ENCODE measurements at regions not wholly inside any gene's neighbourhood (a gene's known extent, or its start where the extent isn't known, plus 50 kb on each side); places are given as distances from the start of the nearest gene placed in this dataset.

- H3K27ac ChIP-seq = peak overlapping the region; percentile 64 to 73; a peak in 5 of 6 replicates
- H3K4me3 ChIP-seq = no peak overlapping the region
- no peak for FAIRE-seq
- H3K4me1 ChIP-seq = peaks cover 21% of the 10 kb centered on the region; the same call in 2 of the 3 replicates
- ChIA-PET POLR2A (no interaction called here), CTCF (interaction anchor here (0.7 to 1.5 kb wide), 2 partner anchors 64 to 65 kb away, joined by 3 read pairs; no protein-coding TSS in a partner anchor)
- TF ChIP-seq E2F6 (IDR thresholded peaks at IDR 0.05; ENCODE audit: borderline replicate concordance, low read depth) (no peak), FOSL2 (IDR thresholded peaks at IDR 0.05) (0 out of 2 replicates have a peak, but pooled peaks have one; percentile 11), FOSL2 (CRISPR knock-in tag; IDR thresholded peaks at IDR 0.05) (no peak), NFE2L2 (conservative IDR thresholded peaks at IDR 0.05; ENCODE audit: low read length) (no peak), JUNB (IDR thresholded peaks at IDR 0.05) (peak; percentile 26; the same call in 1 of the 2 replicates)
- ATAC-seq = peak in 1 of 2 experiments; percentile 23; a peak in 2 of 6 replicates
- peak overlapping the region; percentile 44 for H3K4me2 ChIP-seq
- H3K9me3 ChIP-seq = no peaks in the 10 kb centered on the region
- 11% methylated on average over 2 of the region's 2 CpGs for WGBS (ENCODE audit: missing lambda C conversion rate)
- DNase-seq (ENCODE audit: low read depth in 1 of 2, low spot score in 1 of 2) = no peak
Measured at GRCh38 chr18:59779979-59780378, 82.8 kb upstream of the CCBE1 start.

DNA sequence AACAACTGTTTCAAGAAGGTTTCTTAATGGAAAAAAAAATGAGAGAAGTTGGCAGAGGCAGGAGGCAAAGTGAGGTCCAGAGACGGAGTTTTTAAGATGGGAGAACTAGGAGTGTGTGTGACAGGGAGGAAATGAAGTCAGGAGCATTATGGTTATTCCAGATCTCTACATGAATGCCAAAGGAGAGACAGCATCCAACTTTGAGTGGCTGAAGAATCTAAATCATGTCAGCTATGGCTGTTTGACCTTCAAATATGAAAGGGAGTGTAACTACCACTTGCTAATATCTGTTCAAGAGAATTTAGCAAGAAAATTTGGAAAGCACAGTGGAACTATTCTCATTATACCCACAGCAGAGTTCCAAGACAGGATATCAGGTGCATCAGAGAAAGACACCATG is 81.2 kb upstream of the CCBE1 start:
- TF ChIP-seq MAX (IDR thresholded peaks at IDR 0.05) = no peak
- TF ChIP-seq ATOH8 (CRISPR knock-in tag; IDR thresholded peaks at IDR 0.05; ENCODE audit: low read depth) = no peak
- TF ChIP-seq TP53 (CRISPR knock-in tag; IDR thresholded peaks at IDR 0.05) = no peak
- no peak for TF ChIP-seq NR3C1 (IDR thresholded peaks at IDR 0.05)
- ChIA-PET CTCF (interaction anchor here (1.0 kb wide), 1 partner anchor 636 kb away, joined by 3 read pairs; no protein-coding TSS in a partner anchor), POLR2A (no interaction called here)
- 79% methylated on average over 1 of the region's 1 CpG for WGBS (ENCODE audit: missing lambda C conversion rate)
- Histone ChIP-seq H3K9me3 (no peaks in the 10 kb centered on the region), H3K27ac (peak overlapping the region; percentile 59 to 70; a peak in 1 of 6 replicates), H3K4me3 (no peak overlapping the region), H3K4me1 (peaks cover 21% of the 10 kb centered on the region; the same call in 2 of the 3 replicates), H3K4me2 (no peak overlapping the region)
- FAIRE-seq = no peak
- no peak for ATAC-seq
- DNase-seq (ENCODE audit: low read depth in 1 of 2, low spot score in 1 of 2) = no peak

- H3K4me1 ChIP-seq = peaks cover 14% of the 10 kb centered on the region; the same call in 2 of the 3 replicates
- ChIA-PET POLR2A (no interaction called here), CTCF (interaction anchor here (0.9 kb wide), 1 partner anchor 46 kb away, joined by 3 read pairs; no protein-coding TSS in a partner anchor)
- no peak overlapping the region for H3K4me3 ChIP-seq
- no peaks in the 10 kb centered on the region for H3K9me3 ChIP-seq
- H3K27ac ChIP-seq = no peak overlapping the region
- no peak overlapping the region for H3K4me2 ChIP-seq
- no peak for TF ChIP-seq HEYL (CRISPR knock-in tag; IDR thresholded peaks at IDR 0.05)
- no peak for TF ChIP-seq CEBPB (IDR thresholded peaks at IDR 0.05)
- TF ChIP-seq CBX2 (IDR thresholded peaks at IDR 0.05; ENCODE audit: borderline replicate concordance, low read depth) = no peak
- TF ChIP-seq, protein P1, sequence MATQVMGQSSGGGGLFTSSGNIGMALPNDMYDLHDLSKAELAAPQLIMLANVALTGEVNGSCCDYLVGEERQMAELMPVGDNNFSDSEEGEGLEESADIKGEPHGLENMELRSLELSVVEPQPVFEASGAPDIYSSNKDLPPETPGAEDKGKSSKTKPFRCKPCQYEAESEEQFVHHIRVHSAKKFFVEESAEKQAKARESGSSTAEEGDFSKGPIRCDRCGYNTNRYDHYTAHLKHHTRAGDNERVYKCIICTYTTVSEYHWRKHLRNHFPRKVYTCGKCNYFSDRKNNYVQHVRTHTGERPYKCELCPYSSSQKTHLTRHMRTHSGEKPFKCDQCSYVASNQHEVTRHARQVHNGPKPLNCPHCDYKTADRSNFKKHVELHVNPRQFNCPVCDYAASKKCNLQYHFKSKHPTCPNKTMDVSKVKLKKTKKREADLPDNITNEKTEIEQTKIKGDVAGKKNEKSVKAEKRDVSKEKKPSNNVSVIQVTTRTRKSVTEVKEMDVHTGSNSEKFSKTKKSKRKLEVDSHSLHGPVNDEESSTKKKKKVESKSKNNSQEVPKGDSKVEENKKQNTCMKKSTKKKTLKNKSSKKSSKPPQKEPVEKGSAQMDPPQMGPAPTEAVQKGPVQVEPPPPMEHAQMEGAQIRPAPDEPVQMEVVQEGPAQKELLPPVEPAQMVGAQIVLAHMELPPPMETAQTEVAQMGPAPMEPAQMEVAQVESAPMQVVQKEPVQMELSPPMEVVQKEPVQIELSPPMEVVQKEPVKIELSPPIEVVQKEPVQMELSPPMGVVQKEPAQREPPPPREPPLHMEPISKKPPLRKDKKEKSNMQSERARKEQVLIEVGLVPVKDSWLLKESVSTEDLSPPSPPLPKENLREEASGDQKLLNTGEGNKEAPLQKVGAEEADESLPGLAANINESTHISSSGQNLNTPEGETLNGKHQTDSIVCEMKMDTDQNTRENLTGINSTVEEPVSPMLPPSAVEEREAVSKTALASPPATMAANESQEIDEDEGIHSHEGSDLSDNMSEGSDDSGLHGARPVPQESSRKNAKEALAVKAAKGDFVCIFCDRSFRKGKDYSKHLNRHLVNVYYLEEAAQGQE (IDR thresholded peaks at IDR 0.05) = no peak
- TF ChIP-seq MAX (IDR thresholded peaks at IDR 0.05) = no peak
- no peak for TF ChIP-seq SREBF2 (IDR thresholded peaks at IDR 0.05)
- TF ChIP-seq RAD21 (conservative IDR thresholded peaks at IDR 0.05 in 1 of 2, IDR thresholded peaks at IDR 0.05 in 1 of 2) = no peak
- TF ChIP-seq EHF (CRISPR knock-in tag; IDR thresholded peaks at IDR 0.05) = no peak
- no peak for TF ChIP-seq JUNB (IDR thresholded peaks at IDR 0.05)
- no peak for TF ChIP-seq RARB (CRISPR knock-in tag; IDR thresholded peaks at IDR 0.05)
- ATAC-seq = no peak
- DNase-seq (ENCODE audit: low read depth in 1 of 2, low spot score in 1 of 2) = no peak
- WGBS (ENCODE audit: missing lambda C conversion rate) = 83% methylated on average over 5 of the region's 5 CpGs
- FAIRE-seq = no peak
Measured at GRCh38 chr18:59777636-59778035, 80.4 kb upstream of the CCBE1 start.
